GM21360 (cell line): ENCODE measurements at regions not wholly inside any gene's neighbourhood (a gene's known extent, or its start where the extent isn't known, plus 50 kb on each side); places are given as distances from the start of the nearest gene placed in this dataset.

Source experiments
- ATAC-seq: cut with Tn5 transposase; IDR thresholded peaks from one replicate; pipeline ENCODE4 v1.9.1; 2021; ENCODE audit warnings: mild to moderate bottlenecking, moderate library complexity; ENCODE audit not compliant: unreplicated experiment

- ATAC-seq: no peak
Measured at GRCh38 chr7:41255113-41255512, 447.8 kb downstream of the INHBA start.

GRCh38 chr7:41252957-41253356, 449.9 kb downstream of the INHBA start:
- ATAC-seq: no peak

GRCh38 chr7:41252551-41252950, 450.3 kb downstream of the INHBA start:
- no peak for ATAC-seq

GRCh38 chr7:41247143-41247865, 455.6 kb downstream of the INHBA start:
- no peak for ATAC-seq

GRCh38 chr7:41245916-41246315, 457.0 kb downstream of the INHBA start:
- ATAC-seq: no peak

GRCh38 chr7:41244246-41244645, 458.6 kb downstream of the INHBA start:
- no peak for ATAC-seq

- ATAC-seq: no peak
Measured at GRCh38 chr7:41241641-41242040, 461.2 kb downstream of the INHBA start.

- no peak for ATAC-seq
Measured at GRCh38 chr7:41239596-41239995, 463.3 kb downstream of the INHBA start.

- no peak for ATAC-seq
Measured at GRCh38 chr7:41238851-41239331, 464.0 kb downstream of the INHBA start.

- ATAC-seq: no peak
Measured at GRCh38 chr7:41237956-41238355, 464.9 kb downstream of the INHBA start.

- ATAC-seq: no peak
Measured at GRCh38 chr7:41232086-41232485, 470.8 kb downstream of the INHBA start.

GRCh38 chr7:41224063-41224763, 478.7 kb downstream of the INHBA start:
- ATAC-seq: no peak

- ATAC-seq: no peak
Measured at GRCh38 chr7:41222746-41223145, 480.1 kb downstream of the INHBA start.

- no peak for ATAC-seq
Measured at GRCh38 chr7:41220266-41220665, 482.6 kb downstream of the INHBA start.

- ATAC-seq: no peak
Measured at GRCh38 chr7:41219276-41219675, 483.6 kb downstream of the INHBA start.

GRCh38 chr7:41217306-41217705, 485.6 kb downstream of the INHBA start:
- no peak for ATAC-seq

GRCh38 chr7:41207141-41207540, 495.7 kb downstream of the INHBA start:
- ATAC-seq: no peak

GRCh38 chr7:41206267-41206666, 496.6 kb downstream of the INHBA start:
- no peak for ATAC-seq

GRCh38 chr7:41205600-41205999, 497.3 kb downstream of the INHBA start:
- ATAC-seq: peak; percentile 78

- no peak for ATAC-seq
Measured at GRCh38 chr7:41203542-41203941, 499.3 kb downstream of the INHBA start.

GRCh38 chr7:41201021-41201420, 501.9 kb downstream of the INHBA start:
- no peak for ATAC-seq

GRCh38 chr7:41199136-41199535, 503.8 kb downstream of the INHBA start:
- no peak for ATAC-seq
